Activated CD8-positive, alpha-beta memory T cell treated with anti-CD3 and anti-CD28 coated beads for 48 hours (primary cell): ENCODE measurements at regions not wholly inside any gene's neighbourhood (a gene's known extent, or its start where the extent isn't known, plus 50 kb on each side); places are given as distances from the start of the nearest gene placed in this dataset.
"Not testable (repeated sequence)": the region's sequence is repeated elsewhere in the genome, so short reads cannot be mapped to it uniquely, and the experiment has no call there.

Source experiments
- DNase-seq, 3 experiments: peaks; one replicate each; pipeline ENCODE4 v3.0.0-alpha.2; 2020; ENCODE audit warnings: low read depth in 2 of 3, low spot score in 2 of 3

DNA sequence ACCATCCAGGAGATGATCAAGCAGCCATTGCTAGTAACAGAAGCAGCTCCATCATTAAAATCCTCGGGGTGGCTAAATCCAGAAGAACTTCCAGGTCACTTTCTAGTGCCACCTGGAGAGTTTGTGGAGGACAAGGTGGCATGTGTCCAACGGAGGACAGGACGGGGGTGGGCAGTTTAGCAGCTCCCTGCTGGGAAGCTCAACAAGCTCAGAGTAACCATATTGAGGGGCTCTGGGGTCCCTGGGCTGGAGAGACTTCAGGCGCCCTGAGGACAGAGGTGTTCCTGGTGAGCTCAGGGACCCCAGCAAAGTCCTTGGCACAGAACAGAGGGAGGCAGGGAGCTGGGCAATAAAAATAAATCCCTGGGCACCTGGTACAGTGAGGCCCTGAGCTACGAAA lies 140.0 kb upstream of the FHL2 start:
- no peak for DNase-seq

DNA sequence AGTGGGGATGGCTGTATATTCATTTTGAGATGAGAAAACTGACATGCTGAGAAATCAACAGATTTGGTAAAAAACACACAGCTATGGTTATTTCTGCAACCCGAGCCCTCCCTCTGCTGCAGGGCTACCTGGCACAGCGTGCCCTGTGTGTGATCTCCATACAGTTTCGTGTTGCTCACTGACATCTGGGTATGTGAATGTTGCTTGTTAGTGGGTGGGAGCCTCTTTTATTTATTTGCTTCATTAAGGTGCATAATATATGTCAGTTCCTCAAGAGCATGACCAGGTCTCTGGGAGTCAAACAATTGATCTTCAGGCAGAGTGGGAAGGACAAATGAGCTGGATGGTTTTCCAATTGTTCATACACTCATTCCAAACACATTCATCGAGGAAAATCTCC lies 139.1 kb upstream of the FHL2 start:
- no peak for DNase-seq

DNA sequence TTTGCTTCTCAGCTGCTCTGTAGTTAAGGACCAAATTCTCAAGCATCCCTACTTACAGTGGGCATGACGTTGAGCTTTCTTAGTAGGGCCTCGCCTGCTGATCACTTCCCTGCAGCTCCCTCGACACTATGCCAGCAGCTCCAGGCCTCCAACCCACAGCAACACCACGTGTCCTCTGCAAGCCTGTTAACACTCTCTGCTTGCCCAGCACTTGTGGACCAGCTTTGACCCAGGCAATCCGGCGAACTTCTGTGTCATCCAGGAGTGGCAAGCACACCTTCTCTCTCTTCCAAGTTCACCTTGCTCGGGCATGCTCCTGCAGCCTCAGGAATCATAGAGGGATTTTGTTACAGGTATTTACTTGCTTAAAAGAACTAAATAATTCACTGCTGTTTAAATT lies 138.6 kb upstream of the FHL2 start:
- no peak for DNase-seq

DNA sequence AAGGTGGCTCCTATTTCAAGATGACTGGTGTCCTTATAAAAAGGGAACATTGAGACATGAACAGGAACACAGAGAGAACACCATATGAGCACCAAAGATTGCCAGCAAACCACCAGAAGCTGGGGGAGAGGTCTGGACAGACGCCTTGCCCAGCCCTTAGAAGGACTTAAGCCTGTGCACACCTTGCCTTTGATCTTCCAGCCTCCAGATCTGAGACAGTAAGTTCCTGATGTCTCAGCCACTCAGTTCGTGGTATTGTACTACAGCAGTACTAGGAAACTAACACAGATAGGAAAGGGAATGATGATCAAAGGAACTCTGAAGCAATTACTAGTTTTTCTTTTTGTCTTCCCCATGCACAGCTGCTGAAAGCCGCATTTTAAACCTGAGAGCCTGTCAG lies 137.3 kb upstream of the FHL2 start:
- DNase-seq = no peak

DNA sequence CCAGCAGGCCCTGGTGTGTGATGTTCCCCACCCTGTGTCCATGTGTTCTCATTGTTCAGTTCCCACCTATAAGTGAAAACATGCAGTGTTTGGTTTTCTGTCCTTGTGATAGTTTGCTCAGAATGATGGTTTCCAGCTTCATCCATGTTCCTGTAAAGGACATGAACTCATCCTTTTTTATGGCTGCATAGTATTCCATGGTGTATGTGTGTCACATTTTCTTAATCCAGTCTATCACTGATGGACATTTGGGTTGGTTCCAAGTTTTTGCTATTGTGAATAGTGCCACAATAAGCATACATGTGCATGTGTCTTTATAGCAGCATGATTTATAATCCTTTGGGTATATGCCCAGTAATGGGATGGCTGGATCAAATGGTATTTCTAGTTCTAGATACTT lies 130.4 kb upstream of the FHL2 start:
- DNase-seq = not testable (repeated sequence)

DNA sequence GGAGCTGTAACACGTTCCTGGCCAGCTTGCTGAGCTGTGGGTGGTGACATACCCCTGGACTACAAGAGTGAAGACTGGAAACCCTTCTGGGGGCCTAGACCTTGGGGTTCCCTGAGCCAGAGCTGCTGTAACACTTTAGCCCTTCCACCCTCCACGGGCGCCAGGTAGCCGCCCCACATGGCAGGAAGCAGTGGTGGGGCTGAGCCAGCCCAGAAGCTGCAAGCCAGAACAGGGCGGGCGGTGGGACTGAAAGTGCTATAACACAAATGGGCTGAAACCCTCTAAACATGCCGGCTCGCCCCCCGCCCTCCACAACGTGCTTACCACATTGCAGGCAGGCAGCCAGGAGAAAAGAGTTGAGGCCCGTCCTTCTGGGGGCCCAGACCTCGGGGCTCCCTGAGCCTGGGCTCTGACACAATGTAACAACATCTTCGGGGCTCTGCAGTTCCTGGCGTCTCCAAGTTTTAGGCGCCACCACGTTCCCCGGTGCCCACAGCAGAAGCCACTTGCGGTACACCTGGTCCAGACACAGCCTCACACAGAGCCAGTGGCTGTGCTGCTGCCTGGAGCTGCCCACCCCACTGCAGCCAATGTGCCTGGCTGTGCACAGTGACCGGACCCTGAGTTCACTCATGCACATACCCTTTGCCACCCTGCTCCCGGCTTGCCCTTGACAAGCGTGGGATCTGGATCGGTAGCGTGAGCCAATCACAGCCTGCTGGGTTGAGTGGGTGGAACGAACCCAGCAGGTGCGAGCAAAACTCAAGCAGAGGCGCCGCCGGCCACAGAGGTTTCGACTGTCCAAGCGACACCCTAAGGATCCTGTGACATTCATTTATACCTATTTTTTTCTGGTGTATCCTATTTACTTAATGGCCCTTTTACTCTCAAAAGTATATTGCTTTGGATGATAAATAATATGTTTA lies 127.4 kb upstream of the FHL2 start:
- DNase-seq = no peak

DNA sequence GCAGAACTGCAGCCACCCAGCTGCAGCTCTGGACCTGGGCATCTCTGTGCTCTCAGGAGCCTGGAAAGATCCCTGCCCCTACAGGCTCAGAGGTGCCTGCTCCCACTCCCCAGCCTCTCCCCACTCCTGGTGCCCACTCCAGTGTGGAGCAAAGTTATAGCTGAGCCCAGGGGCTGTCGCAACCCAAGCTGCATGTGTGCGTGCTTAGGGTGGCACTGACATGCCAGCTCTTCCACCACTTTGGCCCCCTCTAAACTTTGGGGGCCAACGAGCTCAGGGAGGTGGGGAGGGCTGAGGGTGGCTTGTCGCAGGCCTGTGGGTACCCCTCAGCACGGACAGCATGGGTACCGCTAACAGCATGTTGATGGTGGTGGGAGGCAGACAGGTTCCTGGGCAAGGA lies 126.3 kb upstream of the FHL2 start:
- no peak for DNase-seq

DNA sequence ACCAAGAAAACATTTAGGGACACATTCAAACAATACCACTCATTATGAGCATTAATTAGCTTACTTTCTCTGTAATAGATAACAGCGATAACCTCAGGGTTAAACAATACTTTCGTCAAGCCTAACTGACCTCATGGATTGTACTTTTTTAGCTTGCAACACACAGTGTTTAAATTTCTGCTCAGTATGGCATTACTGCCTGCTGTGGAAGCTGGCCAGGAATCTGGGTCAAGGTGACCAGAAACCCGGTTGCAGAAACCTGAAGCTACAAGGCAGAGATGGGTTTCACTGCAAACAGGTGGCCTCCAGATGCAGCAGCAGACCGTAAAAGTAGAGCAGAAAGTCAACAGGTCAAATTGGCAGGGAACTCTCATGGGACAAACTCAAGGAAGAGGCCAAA lies 123.8 kb upstream of the FHL2 start:
- DNase-seq = no peak

DNA sequence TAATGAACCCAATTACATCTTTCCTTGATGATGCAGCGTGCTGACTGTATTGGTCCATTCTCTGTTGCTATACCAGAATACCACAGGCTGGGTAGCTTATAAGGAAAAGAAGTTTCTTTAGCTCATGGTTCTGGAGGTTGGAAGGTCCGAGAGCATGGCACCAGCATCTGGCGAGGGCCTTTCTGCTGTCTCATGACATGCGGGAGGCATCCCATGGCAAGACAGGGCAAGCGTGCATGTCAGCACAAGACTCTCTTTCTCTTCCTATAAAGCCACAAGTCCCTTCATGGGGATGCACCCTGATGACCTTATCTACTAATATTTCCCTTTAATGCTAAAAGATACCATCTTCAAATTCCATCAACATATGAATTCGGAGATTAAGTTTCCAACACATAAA lies 122.8 kb upstream of the FHL2 start:
- DNase-seq = no peak

DNA sequence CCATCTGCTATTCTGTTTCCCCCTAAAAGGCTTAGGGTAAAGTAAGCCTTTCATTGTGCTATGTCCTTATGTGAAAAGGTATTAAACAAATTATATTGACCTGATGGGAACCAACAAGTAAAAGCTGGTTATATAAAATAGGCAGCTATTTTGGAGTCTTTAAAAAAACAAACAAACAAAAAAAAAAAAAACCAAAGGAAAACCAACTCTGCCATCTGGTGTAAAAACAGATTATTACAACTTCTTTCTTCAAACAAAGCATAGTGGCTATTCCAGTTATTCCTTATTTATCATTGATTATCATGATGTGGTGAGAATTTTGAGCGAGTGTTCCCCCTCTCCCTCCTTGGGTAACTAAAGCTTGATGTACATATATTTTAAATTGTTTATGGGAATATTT lies 122.3 kb upstream of the FHL2 start:
- no peak for DNase-seq

DNA sequence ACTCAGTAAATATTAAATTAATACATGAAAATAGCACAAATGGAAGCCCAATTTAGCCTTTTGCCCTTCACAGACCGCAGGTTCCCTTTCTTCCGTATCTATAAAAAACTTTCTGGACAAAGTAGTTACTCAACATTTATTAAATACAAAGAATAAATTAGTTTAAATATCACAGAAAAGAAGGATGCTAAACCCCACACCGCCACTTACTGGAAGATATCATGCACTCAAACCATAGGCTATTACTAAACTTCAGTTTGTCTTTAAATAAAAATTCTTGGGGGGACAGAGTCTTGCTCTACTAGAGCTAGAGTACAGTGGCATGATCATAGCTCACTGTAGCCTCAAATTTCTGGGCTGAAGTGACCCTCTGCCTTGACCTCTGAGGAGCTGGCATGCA lies 120.7 kb upstream of the FHL2 start:
- DNase-seq = no peak

DNA sequence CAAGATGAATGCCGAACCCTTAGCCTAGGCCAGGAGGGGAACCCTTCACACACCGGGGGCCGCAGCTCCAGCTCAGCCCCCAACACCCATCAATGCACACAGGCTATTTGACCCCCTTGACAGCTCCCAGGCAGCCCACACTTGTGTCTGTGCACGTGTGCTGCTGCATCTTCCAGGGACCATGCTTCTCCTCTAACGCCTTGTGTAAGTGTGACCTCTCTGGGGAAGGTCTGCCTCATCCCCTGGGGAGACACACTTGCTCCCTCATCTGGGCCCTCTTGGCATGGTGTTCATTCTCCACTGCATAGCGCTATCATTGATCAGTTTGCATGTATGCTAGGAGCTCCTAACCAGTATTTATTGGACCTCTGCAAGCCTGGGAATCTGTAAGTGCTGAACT lies 120.0 kb upstream of the FHL2 start:
- no peak for DNase-seq

DNA sequence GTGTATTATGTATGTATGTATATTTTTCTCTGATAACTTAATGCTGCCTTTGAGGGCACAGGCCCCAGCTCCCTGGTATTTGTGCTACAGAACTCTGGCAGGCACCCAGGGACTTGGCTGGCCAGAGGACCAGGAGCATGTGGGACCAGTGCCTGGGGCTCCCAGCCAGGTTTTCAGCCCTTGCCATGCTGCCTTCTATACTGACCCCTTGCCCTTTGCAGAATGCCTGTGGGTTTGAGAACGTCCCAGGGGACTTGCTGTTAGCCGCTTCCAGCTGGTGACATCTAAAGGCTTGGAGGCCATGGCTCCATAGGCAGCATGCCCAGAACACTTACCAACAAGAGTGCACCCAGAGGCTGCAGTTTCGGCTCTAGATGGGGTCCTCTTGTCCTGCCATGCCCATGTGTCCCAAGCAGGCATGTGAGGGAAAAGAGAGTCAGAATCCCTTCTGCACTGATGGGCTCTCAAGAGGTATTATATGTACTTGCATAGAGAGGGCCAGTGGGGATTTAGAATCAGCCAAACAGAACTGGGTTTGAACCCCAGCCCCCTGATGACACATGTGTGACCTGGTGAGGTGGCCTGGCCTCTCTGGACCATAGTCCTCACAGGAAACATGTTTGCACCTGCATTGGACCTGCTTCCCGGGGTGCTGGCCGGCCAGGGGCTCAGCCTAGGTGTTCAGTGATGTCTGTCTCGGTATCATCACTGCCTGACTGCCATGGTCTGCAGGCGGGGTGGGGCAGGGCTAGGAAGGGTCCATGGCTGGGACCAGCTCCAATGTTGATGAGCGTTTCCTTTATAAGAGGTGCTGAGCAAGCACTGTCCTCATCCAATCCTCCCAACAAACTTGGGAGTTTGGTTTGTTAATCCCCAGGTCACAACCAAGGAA lies 119.2 kb upstream of the FHL2 start:
- no peak for DNase-seq

DNA sequence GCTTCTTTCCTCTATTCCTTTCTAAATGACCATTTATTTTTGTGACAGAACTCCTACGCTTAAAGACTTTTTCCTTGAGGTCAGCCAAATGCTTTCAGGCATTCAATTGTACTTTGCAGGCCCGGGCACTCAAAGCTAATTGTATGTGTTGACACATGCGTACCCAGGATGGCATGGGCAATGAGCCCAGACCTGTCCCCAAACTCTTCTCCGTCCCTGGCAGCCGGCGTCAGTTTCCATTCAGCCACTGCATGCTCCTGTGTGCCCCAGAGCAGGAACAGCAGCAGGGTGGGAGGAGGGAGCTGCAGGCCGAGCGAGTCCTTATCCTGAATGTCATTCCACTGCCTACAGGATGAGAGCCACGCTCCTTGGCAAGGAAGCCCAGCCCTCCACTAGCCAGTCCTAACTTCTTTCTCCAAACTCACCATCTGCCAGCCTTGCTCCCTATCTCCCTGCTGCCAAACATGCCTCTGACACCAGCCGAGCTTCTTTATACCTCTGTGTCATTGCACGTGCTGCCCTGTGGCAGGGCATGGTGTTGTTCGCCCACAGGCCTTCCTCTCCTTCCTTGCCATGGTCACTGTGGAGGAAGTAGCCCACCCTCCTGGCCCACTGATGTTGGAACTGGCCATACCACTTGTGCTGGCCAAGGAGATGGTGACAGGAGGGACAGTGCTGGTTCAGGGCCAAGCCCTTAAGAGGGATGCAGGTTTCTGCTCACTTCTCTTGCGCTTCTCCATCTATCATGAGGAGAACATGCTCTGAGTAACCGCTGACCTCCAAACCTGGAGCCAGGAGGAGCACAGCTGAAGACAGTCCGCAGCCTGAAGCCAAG lies 116.9 kb upstream of the FHL2 start:
- no peak for DNase-seq

DNA sequence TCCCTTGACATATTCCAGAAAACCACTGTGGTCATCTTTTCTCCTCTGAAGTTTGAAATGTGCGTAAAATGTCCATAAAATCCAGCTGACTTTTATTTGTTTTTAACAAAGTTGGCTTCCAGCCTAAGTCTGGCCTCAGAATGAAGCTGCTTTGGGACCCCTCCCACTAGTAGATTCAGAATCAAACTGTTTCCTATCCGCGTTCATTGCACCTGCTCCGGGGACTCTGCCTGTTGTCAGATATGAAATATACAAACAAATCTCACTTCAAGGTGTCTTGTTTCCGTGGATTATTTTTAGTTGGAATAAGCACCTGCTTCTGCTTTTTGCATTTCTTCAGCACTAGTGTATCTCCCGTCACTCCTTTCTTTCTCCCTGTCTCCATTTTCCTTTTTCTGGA lies 115.7 kb upstream of the FHL2 start:
- no peak for DNase-seq

DNA sequence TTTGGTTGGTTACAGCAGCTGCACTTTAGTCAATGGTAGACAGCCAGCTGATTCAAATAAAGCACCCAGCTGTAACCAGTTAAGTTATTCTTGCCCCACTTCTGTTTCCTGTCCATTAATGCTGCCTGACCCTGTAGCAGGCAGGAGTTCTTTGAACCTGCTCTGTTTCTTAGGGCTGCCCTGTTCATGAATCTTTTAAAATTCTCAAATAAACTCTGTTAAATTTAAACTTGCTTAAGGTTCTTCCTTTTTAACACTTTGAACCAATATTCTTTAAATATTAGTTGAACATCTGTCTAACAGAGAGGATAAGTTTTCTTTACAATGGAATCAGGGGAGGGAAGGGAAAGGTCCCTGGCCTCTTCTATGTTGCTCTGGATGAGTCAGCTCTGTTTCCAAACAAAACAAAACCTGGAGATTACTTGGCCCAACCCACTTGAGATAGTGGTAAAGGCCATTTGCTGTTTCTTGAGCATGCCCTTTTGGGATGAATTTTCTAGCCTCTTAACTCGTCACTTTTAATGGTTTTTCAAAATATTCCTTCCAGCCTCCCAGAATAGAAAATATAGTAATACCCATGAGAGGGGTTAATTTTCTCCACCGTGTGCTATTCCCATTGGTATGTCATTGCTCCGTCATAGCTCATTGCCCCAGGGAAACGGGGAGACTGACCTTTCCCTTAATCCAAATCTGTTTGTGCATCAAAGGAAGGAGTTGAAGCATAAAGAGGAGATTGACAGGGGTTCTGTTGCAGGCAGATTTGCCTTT lies 112.1 kb upstream of the FHL2 start:
- no peak for DNase-seq

DNA sequence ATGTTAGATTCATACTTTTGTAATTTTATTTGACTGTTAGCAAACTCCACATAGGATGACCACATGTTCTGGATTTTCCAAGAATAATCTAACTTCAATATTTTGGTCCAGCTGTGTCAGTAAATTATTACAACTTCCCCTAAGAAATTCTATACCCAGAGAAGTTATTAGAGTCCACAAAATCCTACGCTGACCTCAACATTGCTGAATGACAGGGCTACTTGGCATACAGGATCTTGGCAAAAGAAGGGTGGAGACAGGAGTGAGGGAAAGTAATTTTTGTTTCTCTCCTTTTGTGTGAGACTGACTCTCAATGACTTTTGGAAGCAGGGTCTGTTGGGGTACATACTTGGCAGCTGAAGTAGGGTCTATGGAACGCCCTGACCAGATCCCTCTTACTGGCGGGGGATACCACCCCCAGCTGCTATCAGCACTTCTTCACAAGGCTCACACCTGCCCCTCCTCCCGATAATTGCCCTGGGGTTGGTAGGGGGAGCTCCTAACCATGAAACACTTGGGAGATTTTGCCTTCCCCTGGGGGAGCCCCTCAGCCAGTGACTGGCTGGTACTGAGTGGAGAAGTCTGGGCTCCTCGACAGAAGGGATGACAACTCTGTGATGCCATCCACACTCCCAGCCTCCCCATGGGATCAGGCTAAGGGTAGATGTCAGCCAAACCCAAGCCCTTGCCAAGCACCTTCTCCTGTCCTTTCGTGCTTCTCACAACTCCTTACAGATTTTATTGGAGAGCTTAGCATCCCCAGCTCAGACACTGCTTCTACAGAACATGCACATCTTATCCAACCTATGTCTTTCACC lies 110.6 kb upstream of the FHL2 start:
- DNase-seq = no peak

DNA sequence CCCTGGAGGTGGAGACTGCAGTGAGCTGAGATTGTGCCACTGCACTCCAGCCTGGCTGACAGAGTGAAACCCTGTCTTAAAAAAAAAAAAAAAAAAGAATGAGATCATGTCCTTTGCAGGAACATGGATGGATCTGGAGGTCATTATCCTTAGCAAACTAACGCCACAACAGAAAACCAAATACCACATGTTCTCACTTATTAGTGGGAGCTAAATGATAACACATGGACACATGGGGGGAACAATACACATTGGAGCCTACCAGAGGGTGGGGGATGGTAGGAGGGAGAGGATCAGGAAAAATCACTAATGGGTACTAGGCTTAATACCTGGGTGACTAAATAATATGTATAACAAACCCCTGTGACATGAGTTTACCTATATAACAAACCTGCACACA lies 108.0 kb upstream of the FHL2 start:
- DNase-seq = not testable (repeated sequence)

DNA sequence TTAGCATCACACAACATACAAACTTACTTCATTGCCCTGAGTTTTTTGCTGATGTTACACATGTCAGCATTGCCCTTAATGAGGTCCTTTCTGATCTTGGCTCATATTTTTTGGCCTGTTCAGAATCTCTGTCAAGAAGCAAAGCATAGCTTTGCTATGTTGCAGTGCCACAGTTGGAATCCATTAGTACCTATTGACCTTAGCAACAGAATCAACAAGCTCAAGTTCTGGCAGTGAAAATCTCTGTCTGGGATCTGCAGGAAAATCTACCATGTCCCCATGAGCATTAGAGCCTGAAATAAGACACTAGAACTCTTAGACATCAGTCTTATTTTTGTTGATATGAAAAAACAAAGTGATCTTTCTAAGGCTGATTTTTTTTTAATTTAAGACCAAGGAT lies 105.6 kb upstream of the FHL2 start:
- no peak for DNase-seq
